Body of pancreas (tissue), 4 donors: ENCODE measurements at regions not wholly inside any gene's neighbourhood (a gene's known extent, or its start where the extent isn't known, plus 50 kb on each side); places are given as distances from the start of the nearest gene placed in this dataset.

Source experiments
- CTCF ChIP-seq, 7 experiments: fragments of 450-650 bp in 4 of 7; fragments of 200-600 bp in 3 of 7; sonication (generic) in 3 of 7; IDR thresholded peaks; one replicate each; pipeline ENCODE4 v1.5.1; 2016 to 2019; ENCODE audit warnings: antibody characterized with exemption in 7 of 7
- POLR2A ChIP-seq, 3 donors: fragments of 450-650 bp; IDR thresholded peaks; one replicate each; pipeline ENCODE4 v1.6.1; 2016; ENCODE audit warnings: antibody characterized with exemption in 3 of 3, mild to moderate bottlenecking in 2 of 3

DNA sequence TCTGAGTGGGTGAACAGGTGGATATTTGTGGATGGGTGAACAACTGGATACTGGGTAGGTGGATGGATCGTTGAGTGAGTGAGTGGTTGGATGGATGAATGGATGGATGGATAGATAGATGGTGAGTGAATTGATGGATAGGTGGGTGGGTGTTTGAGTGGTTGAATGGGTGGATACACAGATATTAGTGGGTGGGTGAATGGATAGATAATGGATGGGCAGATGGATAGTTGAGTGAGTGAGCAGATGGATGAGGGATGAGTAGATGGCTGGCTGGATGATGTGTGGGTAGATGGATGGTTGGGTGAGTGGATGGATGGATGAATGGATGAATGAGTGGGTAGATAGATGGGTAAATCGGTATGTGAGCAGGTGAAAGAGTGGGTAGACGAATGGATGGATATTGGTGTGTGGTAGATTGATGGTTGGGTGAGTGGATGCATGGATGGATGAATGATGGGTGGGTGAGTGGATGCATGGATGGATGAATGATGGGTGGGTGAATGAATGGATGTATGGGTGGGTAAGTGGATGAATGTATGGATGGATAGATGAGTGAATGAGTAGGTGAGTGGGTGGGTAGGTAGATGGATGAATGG, 406.7 kb downstream of the MN1 start:
- TF ChIP-seq CTCF (IDR thresholded peaks at IDR 0.05) (no peak), POLR2A (IDR thresholded peaks at IDR 0.05) (no peak)
